ENCODE measurements at regions not wholly inside any gene's neighbourhood (a gene's known extent, or its start where the extent isn't known, plus 50 kb on each side); places are given as distances from the start of the nearest gene placed in this dataset.

DNA sequence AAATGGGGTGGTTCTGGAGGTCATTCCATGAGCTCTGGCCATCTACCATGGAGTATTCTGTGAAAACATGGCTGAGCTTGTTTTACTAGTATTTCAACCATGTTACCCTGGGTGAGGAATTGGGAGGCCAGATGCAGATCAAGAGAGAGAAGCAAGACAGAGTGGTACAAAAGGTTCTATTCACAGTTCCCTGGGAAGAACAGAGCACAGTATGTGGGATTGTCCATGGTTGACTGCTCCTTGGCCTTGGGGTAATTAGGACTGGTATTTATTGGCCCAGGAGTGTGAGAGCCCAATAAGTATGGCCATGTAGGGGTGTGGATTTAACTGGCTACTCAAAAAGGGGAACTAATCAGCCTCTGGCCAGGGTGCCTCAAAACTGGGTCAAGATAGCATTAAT, 239.7 kb upstream of the GATB start:
- in situ Hi-C loops (cut with HindIII; ENCODE audit: low pct_ligation_motif_present, low sequenced_read_pairs): no loop called here
- H3K27ac ChIP-seq: no peak overlapping the region
- TF ChIP-seq, protein P1, sequence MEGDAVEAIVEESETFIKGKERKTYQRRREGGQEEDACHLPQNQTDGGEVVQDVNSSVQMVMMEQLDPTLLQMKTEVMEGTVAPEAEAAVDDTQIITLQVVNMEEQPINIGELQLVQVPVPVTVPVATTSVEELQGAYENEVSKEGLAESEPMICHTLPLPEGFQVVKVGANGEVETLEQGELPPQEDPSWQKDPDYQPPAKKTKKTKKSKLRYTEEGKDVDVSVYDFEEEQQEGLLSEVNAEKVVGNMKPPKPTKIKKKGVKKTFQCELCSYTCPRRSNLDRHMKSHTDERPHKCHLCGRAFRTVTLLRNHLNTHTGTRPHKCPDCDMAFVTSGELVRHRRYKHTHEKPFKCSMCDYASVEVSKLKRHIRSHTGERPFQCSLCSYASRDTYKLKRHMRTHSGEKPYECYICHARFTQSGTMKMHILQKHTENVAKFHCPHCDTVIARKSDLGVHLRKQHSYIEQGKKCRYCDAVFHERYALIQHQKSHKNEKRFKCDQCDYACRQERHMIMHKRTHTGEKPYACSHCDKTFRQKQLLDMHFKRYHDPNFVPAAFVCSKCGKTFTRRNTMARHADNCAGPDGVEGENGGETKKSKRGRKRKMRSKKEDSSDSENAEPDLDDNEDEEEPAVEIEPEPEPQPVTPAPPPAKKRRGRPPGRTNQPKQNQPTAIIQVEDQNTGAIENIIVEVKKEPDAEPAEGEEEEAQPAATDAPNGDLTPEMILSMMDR (IDR thresholded peaks at IDR 0.05; ENCODE audit: low read depth, low read length, missing control alignments): no peak
- DNase-seq: no peak
- no peaks in the 10 kb centered on the region for H3K36me3 ChIP-seq (replicated peaks)
- no peak overlapping the region for H3K4me3 ChIP-seq (ENCODE audit: low read depth, low read length)
- no peaks in the 10 kb centered on the region for H3K27me3 ChIP-seq (replicated peaks)

DNA sequence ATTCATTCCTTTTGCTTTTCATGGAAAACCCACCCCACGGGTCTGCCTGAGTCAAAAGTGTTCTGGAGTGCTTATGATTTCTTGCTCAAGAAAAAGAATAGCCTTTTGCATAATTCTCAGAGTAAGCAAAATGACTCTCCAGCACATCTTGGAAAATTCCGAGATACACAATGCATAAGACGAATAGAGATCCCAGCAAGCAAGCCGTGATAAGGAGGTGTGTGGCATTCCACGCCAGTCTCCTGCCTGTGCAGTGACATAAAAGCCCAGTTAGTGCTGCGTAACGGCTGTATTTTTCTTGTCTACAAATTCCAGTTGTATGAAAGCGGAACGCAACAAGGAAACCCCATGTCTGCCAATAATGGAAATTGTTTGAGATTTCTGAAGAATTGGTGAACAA, 237.9 kb upstream of the GATB start:
- in situ Hi-C loops (cut with HindIII; ENCODE audit: low pct_ligation_motif_present, low sequenced_read_pairs): no loop called here
- no peak overlapping the region for H3K27ac ChIP-seq
- H3K36me3 ChIP-seq (replicated peaks): no peaks in the 10 kb centered on the region
- no peak for DNase-seq
- TF ChIP-seq, protein P1 (IDR thresholded peaks at IDR 0.05; ENCODE audit: low read depth, low read length, missing control alignments): no peak
- no peak overlapping the region for H3K4me3 ChIP-seq (ENCODE audit: low read depth, low read length)
- no peaks in the 10 kb centered on the region for H3K27me3 ChIP-seq (replicated peaks)

DNA sequence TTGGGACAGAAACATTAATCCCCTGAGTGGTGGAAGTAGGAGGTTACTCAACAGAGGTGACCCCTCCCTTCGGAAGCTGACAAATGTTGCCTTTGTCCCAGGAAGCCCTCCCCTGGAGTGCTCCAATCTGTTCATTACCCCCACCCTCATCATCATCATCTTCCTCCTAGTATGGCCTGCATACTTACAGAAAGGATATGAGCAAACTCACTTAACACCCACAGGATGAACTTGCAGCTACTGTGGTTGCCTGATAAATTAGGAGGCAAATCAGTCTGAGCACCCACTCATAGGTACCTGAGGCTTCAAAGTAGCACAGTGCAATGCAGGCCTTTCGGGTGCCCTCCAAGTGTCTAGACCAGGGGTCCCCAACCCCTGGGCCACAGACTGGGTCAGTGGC, 236.7 kb upstream of the GATB start:
- Histone ChIP-seq H3K27ac (no peak overlapping the region), H3K4me3 (ENCODE audit: low read depth, low read length) (no peak overlapping the region), H3K27me3 (replicated peaks) (no peaks in the 10 kb centered on the region), H3K36me3 (replicated peaks) (no peaks in the 10 kb centered on the region)
- TF ChIP-seq, protein P1 (IDR thresholded peaks at IDR 0.05; ENCODE audit: low read depth, low read length, missing control alignments): no peak
- in situ Hi-C loops (cut with HindIII; ENCODE audit: low pct_ligation_motif_present, low sequenced_read_pairs): no loop called here
- no peak for DNase-seq

DNA sequence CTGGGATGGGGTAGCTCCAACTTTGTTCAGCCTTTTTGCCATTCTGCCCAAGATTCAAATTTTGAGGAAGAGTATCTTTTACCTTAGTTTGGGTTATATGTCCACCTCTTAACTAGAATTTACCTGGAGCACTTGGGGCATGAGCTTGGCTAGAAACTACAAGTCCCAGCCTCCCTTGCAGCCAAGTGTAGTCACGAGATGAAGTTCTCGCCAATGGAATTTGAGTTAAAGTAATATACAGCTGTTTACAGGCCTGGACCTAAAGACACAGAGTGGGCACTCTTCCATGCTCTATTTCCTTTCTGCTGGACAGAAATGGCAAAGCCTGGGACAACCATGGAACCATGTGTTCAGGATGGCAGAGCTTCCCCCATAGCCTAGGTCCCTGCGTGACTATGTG, 233.6 kb upstream of the GATB start:
- Histone ChIP-seq H3K4me3 (ENCODE audit: low read depth, low read length) (no peak overlapping the region), H3K27ac (no peak overlapping the region), H3K36me3 (replicated peaks) (no peaks in the 10 kb centered on the region), H3K27me3 (replicated peaks) (no peaks in the 10 kb centered on the region)
- in situ Hi-C loops (cut with HindIII; ENCODE audit: low pct_ligation_motif_present, low sequenced_read_pairs): no loop called here
- TF ChIP-seq, protein P1 (IDR thresholded peaks at IDR 0.05; ENCODE audit: low read depth, low read length, missing control alignments): no peak
- DNase-seq: no peak

- Histone ChIP-seq H3K36me3 (replicated peaks) (no peaks in the 10 kb centered on the region), H3K4me3 (ENCODE audit: low read depth, low read length) (no peak overlapping the region), H3K27ac (no peak overlapping the region), H3K27me3 (replicated peaks) (no peaks in the 10 kb centered on the region)
- no peak for DNase-seq
- in situ Hi-C loops (cut with HindIII; ENCODE audit: low pct_ligation_motif_present, low sequenced_read_pairs): no loop called here
- TF ChIP-seq, protein P1 (IDR thresholded peaks at IDR 0.05; ENCODE audit: low read depth, low read length, missing control alignments): no peak
Measured at GRCh38 chr4:151993521-151993920, 232.7 kb upstream of the GATB start.

GRCh38 chr4:151992332-151993154, 231.7 kb upstream of the GATB start:
- Histone ChIP-seq H3K4me3 (ENCODE audit: low read depth, low read length) (no peak overlapping the region), H3K27me3 (replicated peaks) (no peaks in the 10 kb centered on the region), H3K27ac (no peak overlapping the region), H3K36me3 (replicated peaks) (no peaks in the 10 kb centered on the region)
- TF ChIP-seq, protein P1 (IDR thresholded peaks at IDR 0.05; ENCODE audit: low read depth, low read length, missing control alignments): no peak
- no peak for DNase-seq
- in situ Hi-C loops (cut with HindIII; ENCODE audit: low pct_ligation_motif_present, low sequenced_read_pairs): no loop called here
